T47D (cell line): ENCODE measurements at regions not wholly inside any gene's neighbourhood (a gene's known extent, or its start where the extent isn't known, plus 50 kb on each side); places are given as distances from the start of the nearest gene placed in this dataset.

Source experiments
- DNase-seq, 2 experiments: peaks; one replicate each; pipeline versions ENCODE4 v3.0.0 to v3.0.0-alpha.2; 2011 to 2012; ENCODE audit warnings: low read depth in 1 of 2, low spot score in 1 of 2
- JUND ChIP-seq: IDR thresholded peaks from 2 replicates; pipeline ENCODE4 v1.6.1; 2012; ENCODE audit warnings: low read depth
- in situ Hi-C: cut with HindIII; loops from 2 replicates; pipeline ENCODE4 v1.10.0; 2016; ENCODE audit warnings: low sequenced_read_pairs, low pct_unique_long_range_greater_than_20kb

- no peak for DNase-seq
- TF ChIP-seq JUND = no peak
- in situ Hi-C loops = no loop called here
Observed at GRCh38 chr1:101165954-101166353, 70.9 kb upstream of the S1PR1 start.

- TF ChIP-seq JUND = no peak
- DNase-seq = no peak
- in situ Hi-C loops = no loop called here
Observed at GRCh38 chr1:101165532-101165931, 71.3 kb upstream of the S1PR1 start.

GRCh38 chr1:101164776-101165175 is 72.0 kb upstream of the S1PR1 start:
- TF ChIP-seq JUND = no peak
- no peak for DNase-seq
- in situ Hi-C loops = no loop called here

DNA sequence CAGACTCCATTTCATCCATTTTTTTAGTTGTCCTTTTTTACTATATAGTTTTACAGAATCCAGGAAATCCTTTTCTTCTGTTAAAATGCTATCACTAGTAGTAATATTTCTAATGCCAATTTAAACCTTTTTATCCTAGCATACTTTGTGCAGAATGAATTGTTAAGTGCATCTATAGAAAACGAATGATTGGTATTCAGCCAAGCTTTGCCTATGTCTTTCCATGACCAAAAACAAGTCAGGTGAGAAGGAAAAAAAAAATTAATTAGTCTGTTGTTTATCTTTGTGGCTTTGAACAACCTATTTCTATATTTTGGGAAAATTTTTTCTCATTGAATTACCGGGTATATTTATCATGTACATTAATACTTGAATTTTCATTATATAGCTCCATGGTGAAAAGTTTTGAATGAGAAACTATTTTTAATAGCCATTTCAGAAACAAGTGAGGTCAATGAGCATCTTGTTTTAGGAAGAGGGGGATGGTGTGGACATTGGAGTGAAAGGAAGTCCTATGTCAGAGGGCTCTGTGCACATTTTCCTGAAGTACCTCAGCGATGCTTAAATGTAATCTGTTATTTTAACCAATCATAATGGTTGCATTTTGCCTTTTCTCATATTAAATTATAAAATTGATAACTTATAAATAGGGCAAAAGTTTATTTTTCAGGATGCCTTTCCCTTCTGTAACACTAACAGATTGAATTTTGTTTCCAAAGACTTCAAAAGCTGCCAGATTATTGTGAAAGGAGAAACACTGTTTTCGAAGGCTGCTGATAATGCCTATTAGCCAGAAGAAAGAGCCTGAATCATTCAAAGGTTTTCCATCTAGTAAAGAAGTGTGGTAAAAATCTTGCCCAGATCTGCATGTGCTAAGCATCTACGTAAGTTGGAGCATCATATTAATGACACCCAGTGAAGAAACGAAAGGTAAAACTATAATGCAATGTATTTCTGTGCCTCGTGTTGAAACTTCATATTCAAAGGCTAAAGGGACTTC is 73.8 kb upstream of the S1PR1 start:
- TF ChIP-seq JUND = no peak
- in situ Hi-C loops = no loop called here
- no peak for DNase-seq

DNA sequence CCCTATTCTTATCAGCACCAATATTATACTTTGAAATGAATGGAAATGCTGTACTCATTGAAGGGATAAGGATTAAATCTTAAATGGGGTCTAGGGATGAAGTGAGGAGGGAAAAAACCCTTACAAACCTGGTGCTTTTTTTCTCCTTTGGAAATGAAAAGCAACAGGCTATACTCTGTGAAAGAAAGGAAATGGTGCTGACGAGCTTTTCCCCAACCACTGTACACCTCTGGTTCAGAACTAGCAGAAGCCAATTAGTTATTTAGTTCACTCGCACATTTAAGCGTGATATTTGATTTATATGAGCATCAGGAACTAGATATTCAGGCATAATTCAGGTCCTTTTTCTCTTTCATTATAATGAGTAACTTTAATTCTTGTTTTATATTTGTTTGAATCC is 74.5 kb upstream of the S1PR1 start:
- no peak for TF ChIP-seq JUND
- DNase-seq = no peak
- in situ Hi-C loops = no loop called here

DNA sequence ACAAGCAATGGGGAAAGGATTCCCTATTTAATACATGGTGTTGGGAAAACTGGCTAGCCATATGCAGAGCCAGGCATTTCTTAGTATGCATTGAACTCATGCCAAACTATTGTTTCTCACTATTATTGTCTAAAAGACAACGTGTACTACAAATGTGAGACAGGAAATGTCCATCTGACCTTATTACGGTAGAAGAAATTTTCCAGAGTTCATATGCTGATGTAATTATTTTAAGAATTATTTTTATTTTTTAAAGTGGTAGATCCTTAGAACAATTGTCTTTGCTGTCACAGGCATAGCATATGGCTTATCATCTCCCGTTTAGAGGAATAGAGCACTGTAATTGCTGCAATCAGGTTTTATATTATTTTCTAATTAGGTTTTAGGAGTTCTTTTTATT is 75.2 kb upstream of the S1PR1 start:
- TF ChIP-seq JUND = no peak
- in situ Hi-C loops = no loop called here
- no peak for DNase-seq

DNA sequence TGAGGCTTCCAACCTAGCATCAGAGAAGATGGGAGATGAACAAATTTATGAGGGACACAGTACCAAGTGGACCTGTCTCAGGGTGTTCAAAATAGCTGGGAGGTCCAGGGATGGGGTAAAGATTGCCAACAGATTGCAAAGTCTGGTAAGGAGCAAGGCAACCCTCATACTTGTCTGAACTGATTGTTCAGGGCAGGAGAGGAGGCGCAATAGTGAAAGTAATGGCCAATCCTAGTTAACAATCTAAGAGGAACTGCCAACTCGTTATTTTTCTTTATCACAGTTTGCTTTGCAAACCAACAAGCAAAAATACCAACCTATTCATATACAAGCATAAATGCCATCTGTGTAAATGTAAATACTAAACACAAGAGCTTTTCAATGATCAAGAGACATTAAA is 78.4 kb upstream of the S1PR1 start:
- DNase-seq = no peak
- in situ Hi-C loops = no loop called here
- no peak for TF ChIP-seq JUND

DNA sequence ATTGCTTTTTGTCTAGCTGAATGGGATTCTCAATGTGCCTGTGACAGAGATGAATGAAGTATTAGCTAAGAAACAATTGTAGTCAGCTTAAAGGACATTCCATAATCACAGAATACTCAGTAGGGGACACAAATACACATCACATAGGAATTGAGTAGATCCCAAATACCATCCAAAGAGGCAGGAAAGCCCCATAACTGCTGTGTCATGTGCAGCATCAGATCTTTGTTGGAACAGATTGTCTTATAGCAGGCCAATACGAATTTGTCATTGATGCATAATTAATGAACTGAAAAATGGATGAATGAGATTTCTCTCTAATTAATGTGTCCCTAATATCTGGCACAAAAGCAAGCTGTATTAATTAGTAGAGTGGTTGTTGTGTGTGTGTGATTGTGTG is 82.3 kb upstream of the S1PR1 start:
- TF ChIP-seq JUND = no peak
- in situ Hi-C loops = no loop called here
- DNase-seq = no peak

DNA sequence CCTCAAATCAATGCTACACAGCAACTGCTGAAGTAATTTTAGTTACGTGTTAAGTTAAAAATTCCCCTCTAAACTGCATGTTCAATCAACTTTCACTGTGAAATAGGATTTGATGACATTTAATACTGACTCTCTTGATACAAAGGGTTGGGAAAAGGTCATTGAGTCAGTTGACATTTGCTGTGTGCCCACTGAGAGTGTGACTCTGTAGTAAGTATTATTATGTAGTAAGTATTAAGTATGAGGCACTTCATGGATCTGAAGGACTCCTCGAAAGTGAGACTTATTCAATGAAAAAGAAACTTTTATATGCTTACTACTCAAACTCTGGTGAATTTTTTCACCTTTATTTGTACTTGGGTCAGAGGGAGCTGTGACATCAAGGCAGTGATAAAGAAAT is 83.1 kb upstream of the S1PR1 start:
- DNase-seq = no peak
- TF ChIP-seq JUND = no peak
- in situ Hi-C loops = no loop called here

DNA sequence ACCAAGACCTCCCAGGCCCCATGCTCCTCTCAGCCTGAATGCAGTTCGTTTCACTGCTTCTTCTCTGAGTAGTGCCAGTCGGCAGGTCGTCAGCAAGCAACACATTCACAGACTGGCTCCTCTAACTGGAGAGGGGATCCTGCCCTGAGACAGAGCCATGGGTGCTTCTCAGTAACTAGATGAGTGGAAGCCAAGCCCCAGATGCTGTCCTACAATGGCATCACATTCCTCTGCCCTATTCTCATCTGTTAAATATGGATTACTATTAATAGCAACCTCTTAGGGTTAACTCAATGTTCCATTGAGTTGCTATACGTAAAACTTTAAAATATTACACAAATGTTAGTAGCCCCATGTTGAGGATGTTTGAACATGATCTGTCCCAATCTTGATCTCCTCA is 84.2 kb upstream of the S1PR1 start:
- TF ChIP-seq JUND = no peak
- no peak for DNase-seq
- in situ Hi-C loops = no loop called here

- DNase-seq = no peak
- in situ Hi-C loops = no loop called here
- no peak for TF ChIP-seq JUND
Observed at GRCh38 chr1:101151286-101151685, 85.5 kb upstream of the S1PR1 start.

GRCh38 chr1:101150670-101151069 is 86.1 kb upstream of the S1PR1 start:
- in situ Hi-C loops = no loop called here
- no peak for TF ChIP-seq JUND
- DNase-seq = no peak

- TF ChIP-seq JUND = no peak
Observed at GRCh38 chr1:101150266-101150665, 86.6 kb upstream of the S1PR1 start.

GRCh38 chr1:101148980-101149379 is 87.8 kb upstream of the S1PR1 start:
- in situ Hi-C loops = no loop called here
- no peak for DNase-seq
- no peak for TF ChIP-seq JUND

More at GRCh38 chr1:101150266-101150665, 86.6 kb upstream of the S1PR1 start:
- no peak for DNase-seq
- in situ Hi-C loops = no loop called here
